ENCODE measurements at regions not wholly inside any gene's neighbourhood (a gene's known extent, or its start where the extent isn't known, plus 50 kb on each side); places are given as distances from the start of the nearest gene placed in this dataset.

DNA sequence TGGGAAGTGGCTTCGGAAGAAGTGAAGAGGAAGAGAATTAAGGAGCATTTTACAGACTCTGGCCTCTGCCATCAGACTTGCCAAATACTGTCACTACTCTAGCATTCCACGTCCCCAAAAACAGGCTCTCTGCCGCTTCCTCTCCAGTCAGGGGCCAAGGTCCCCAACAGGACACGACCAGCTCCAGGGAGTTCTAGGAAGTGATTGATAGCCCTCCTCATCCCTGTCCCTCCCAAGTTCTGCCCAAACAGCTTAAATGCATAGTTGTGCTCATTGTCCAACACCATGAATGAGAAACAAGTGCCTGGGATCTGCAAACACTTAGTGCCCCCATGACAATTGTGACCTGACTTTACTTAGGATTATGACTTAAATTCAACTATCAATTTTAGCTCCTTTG is 96.5 kb downstream of the MED10 start:
- TF ChIP-seq, protein P1, sequence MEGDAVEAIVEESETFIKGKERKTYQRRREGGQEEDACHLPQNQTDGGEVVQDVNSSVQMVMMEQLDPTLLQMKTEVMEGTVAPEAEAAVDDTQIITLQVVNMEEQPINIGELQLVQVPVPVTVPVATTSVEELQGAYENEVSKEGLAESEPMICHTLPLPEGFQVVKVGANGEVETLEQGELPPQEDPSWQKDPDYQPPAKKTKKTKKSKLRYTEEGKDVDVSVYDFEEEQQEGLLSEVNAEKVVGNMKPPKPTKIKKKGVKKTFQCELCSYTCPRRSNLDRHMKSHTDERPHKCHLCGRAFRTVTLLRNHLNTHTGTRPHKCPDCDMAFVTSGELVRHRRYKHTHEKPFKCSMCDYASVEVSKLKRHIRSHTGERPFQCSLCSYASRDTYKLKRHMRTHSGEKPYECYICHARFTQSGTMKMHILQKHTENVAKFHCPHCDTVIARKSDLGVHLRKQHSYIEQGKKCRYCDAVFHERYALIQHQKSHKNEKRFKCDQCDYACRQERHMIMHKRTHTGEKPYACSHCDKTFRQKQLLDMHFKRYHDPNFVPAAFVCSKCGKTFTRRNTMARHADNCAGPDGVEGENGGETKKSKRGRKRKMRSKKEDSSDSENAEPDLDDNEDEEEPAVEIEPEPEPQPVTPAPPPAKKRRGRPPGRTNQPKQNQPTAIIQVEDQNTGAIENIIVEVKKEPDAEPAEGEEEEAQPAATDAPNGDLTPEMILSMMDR (conservative IDR thresholded peaks at IDR 0.05), result no peak
- TF ChIP-seq ZFX (IDR thresholded peaks at IDR 0.05), result no peak
